ENCODE measurements at regions not wholly inside any gene's neighbourhood (a gene's known extent, or its start where the extent isn't known, plus 50 kb on each side); places are given as distances from the start of the nearest gene placed in this dataset.

DNA sequence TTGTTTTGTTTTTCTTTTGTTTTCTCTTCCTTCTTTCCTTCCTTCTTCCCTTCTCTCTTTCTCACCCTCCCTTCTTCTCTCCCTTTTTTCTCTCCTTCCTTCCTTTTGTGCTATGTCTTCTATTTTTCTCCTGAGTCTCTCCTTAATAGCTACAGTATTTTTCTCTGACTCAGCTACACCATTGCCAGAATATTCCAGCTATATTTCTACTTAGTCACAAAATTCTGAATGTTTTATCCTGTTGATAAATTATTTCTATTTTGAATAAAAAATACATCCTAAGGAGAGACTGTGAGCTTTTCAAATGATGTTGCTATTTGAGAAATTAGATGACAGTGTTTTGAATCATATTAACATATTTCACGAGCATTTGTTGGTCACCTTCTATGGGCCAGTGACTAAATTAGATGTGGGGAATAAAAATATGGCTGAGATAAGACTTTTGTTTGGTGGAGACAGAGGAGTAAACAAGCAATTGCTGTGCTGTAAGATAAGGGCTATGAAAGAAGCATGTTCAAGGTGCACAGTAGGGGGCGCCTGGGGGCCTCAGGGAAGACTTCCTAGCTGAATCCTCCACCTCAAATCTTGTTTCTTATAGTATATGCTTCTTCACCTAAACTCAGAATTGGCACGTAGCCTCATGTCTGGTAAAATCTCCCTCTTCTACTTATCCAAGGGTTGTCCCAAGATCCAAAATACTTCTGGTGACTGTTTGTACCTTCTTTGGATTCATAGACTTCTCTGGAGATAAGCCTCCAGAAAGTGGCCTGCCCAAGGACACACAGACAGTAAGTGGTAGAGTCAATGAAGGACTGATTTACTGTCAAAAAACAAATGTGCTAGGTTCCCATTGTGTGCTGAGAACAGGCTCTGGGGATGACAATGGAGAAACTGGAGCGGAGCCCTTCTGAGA is 115.5 kb upstream of the CREB5 start:
- no peak for DNase-seq

DNA sequence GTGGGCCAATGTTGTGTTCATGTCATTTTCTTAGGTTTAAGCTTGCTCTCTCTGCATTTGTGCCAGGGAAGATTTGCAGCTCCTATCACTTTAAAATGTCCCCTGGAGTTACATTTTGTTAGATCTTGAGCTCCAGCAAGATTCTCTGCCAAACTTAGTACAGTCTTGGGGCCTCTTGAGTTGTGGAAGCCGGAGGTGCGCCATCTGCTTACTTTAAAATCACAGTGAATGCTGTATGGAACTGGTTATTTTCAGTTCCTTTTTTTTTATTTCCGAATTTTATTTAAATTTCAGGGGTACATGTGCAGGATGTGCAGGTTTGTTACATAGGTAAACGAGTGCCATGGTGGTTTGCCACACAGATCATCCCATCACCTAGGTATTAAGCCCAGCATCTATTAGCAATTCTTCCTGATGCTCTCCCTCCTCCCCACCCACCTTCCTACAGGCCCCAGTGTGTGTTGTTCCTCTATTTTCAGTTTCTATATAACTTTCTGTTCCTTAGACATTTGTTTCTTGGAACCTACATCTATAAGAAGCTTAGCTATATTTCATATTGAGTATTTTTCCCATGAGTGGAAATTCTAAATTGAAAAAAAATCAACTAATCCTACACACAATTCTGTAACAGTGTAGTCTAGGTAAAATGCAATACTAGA is 114.4 kb upstream of the CREB5 start:
- DNase-seq = no peak

- DNase-seq = peak; percentile 60
These were observed 113.3 kb upstream of the CREB5 start for GRCh38 chr7:28298870-28299518.

DNA sequence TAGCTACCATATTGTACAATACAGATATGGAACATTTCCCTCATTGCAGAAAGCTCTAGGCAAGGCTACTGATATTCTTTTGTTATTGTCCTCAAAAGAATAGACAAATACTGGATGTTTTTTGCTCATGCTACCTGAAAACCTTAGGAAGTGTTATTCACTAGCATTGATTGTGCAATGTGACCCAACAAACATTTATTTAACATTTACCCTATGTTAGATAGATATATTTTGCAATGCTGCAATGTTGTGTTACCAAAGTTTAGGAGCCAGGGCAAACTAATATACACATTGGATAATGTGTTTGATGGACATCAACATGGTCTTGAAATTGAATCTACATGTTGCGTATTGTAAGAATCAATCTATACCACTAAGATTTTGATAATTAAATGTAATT is 112.8 kb upstream of the CREB5 start:
- no peak for DNase-seq

- DNase-seq = no peak
These were observed 111.8 kb upstream of the CREB5 start for GRCh38 chr7:28300488-28300887.

GRCh38 chr7:28301148-28301641 is 111.1 kb upstream of the CREB5 start:
- no peak for DNase-seq

DNA sequence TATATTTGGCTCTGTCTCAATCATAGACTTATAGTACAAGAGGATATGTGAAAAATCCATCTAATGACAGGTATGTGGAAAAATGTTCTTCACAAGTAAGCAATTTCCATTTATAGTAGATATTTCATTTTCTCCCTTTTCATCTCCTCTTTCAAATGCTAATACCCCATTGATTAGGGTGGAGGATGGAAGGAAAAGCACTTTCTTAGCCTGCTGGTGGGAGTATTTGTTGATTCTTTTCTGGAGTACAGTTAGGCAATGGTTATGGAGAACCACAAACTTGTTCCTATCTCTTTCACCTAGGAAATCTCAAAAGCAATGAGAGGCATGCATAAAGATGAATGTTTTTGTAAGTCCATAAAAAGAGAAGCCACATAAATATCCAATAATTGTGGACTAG is 108.0 kb upstream of the CREB5 start:
- DNase-seq = no peak

DNA sequence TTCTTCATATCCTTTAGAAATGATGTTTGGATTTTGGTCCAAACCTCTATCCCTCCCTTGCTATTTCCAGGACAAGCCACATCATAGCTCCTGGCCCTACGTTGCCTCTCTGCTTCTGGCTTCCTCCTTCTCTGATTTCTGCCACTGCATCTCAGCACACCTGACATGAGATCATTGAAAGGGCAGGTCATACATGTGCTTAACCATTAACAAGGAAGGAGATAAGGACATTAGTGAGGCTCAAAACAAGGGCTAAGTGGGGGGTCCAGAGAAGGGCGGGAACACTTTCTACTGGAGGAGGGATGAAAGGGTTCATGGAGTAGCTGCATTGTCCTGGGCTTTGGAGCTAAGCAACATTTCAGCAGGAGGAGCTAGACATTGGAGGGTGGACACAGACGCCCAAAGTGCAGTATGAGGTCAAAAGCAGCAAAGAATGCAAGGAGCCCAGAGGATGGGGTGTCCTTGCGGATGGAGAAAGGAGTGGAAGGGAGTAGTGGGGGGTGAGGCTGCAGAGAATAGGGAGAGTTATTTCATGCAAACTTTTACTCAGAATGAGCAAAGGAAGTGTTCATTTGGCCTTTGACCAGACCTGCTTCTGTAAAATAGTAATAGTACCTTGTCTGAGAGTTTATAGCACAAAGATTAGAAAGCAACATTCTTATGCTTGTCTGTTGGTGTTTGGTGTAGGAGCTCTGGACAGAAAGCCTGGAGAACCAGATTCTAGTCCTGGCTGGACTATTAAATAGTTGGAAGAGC is 102.4 kb upstream of the CREB5 start:
- DNase-seq = no peak

DNA sequence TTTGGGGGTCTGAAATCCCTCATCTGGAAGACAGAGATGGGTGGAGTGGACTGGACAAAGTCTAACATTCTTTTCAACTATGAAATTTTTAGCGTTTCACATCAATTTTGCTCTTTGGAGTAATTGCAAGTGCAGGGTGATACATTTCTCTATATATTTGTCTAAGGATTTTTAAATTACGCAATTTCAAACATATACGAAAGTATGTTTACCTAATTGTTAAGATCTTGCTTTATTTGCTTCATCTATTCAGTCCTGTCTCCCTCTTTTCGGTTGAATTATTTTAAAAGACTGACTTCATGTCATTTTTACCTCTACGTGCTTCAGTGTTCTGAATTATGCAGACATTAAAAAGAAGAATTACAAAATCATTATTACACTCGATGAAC is 101.9 kb upstream of the CREB5 start:
- DNase-seq = no peak

- no peak for DNase-seq
These were observed 100.6 kb upstream of the CREB5 start for GRCh38 chr7:28311670-28312069.

DNA sequence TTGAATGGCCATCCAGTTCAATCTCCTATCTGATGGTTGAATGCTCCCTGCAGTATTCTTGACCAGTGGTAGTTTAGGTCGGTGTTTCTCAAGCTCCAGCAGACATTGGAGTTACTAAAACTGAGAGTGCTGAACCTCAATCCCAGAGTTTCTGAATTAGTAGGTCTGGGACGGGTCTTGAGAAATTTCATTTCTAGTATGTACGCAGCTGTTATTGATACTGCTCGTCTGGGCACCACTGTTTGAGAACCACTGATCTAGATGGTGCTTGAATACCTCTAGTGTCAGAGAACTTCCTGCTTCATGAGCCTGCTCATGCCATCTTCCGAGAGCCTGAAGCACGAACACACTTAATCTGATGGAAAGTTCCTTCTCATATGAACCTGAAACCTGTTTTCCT is 99.4 kb upstream of the CREB5 start:
- DNase-seq = no peak

DNA sequence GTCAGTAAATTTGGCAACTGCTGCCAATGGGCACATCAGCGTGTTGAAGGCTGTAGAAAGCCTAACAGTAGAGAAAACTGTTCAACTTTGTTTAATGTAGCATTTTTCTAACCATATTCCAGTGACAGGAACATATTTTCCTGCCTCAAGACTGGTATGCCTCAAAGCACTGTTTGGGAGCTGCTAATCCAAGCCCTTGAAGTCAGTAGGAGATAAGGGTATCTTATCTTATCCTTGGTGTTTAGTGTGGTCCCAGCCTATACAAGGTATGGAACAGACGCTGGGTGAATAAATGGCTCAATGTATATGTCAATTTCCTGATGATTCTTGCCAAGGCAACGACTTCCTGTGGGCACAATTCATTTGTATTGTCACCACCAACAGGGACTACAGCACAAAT is 97.5 kb upstream of the CREB5 start:
- DNase-seq = no peak

DNA sequence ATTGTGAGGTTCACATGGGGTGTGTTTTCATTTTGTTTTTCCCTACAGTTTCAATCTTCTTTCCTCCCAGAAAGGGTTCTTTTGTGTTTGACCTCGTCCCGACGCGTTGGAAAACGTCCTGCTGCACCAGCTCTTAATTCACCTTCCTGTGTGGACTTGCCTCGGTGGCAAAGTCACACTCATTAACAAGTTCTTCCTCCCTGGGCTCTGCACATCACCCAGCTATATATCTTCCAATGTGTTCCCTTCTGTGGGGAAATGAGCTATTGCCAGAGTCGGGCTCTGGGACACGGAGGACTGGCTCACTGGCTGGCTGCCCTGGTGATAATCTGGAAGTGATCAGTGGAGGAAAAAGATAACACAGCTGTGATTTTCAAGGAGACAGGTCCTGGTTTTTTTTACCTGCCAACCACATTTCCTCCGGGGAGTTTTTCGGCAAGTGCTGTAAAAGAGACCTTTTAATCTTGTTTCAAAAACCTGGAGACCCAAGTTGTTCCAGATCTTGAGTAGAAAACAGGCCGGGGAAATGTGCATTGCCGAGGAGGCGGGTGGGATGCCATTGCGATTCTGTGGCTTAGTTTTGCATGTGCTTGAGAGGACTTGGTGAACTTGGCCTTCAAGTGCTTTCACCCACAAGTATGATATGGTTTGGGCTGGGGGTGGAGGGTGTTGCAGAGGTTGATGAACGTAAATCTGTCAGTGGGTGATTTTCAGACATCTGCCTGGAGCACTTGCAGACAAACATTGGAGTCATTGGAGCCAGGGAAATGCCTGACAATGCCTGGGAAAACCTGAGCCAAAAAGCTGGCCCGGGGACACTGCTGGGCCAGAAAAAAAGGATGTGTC is 96.5 kb upstream of the CREB5 start:
- DNase-seq = no peak

GRCh38 chr7:28316489-28316888 is 95.8 kb upstream of the CREB5 start:
- DNase-seq = no peak

GRCh38 chr7:28318101-28318762 is 94.1 kb upstream of the CREB5 start:
- no peak for DNase-seq

- DNase-seq = no peak
These were observed 88.5 kb upstream of the CREB5 start for GRCh38 chr7:28323833-28324232.

GRCh38 chr7:28328146-28328545 is 84.2 kb upstream of the CREB5 start:
- no peak for DNase-seq

- DNase-seq = no peak
These were observed 83.3 kb upstream of the CREB5 start for GRCh38 chr7:28328822-28329660.

DNA sequence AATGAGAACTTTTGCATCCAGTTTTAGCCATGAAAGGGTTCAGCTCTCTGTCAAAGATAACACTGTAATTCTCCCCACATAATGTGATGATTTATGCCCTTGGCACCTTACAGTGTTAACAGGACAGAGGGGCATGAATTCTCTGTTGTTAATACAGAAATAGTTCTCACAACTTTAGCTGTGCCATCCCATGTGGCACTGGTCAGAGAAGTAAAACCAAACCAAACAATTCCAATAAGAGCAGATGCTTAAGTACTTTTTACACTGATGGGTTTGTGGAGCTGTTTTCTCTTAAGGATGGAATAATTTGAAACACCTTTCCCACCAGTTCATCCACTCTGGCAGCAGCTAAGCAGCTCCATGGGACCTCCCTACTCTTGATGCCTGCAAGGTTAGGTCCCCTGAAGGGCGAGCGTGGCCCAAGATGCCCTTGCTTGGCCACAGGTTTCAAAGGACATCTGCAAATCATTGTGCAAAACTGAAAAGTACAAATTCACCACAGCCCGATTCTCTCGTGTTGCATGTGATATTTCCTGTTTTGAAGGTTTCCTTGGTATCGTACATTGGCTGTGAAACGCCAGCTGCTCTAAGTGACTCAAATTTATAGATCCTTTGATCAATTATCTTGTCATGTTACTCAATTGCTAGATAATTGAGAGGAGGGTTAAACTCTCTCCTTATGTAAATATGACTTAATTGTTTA is 82.5 kb upstream of the CREB5 start:
- DNase-seq = no peak
